GM18511 (cell line): ENCODE measurements at regions not wholly inside any gene's neighbourhood (a gene's known extent, or its start where the extent isn't known, plus 50 kb on each side); places are given as distances from the start of the nearest gene placed in this dataset.

Experiments used
- ATAC-seq: cut with Tn5 transposase; IDR thresholded peaks from one replicate; pipeline ENCODE4 v1.9.1; 2021; ENCODE audit warnings: mild to moderate bottlenecking, moderate library complexity; ENCODE audit not compliant: unreplicated experiment

DNA sequence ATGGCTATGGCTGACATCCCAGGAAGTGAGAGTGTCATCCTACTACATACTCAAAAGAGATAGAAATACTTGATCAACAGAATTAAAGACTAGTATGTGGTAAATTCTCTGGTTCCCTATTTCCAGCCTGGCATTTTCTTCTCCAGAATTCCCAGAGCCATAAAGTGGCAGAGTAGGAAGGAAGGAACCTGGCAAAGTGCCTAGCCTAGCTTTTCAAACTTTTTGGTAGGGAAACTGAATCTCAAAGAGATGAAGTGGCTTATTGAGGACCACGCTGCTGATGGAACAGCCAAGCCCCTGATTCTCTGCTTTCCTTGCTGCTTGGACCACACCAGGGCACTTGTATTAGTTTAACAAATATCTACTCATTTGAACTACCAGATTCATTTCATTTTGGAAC, 312.4 kb upstream of the RORA start:
- ATAC-seq, result no peak

DNA sequence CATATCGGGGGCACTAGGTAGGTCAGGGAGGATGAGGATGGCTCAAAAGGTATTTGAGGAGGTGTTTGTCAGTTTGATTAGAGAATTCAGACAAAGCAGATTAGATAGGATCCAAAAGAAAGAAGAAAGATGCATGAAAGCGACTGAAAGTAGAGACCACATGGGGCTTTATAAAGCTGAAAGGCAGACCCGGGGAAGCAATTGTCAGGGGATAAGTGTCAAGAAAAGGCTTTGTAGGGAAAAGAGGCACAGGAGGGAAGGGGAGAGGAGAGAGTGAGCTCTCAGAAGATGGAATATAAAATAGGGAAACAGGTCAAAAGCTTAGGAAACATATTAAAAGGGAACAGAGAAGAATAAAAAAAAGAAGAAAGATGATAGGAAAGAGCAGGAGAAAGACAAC, 308.2 kb upstream of the RORA start:
- no peak for ATAC-seq

DNA sequence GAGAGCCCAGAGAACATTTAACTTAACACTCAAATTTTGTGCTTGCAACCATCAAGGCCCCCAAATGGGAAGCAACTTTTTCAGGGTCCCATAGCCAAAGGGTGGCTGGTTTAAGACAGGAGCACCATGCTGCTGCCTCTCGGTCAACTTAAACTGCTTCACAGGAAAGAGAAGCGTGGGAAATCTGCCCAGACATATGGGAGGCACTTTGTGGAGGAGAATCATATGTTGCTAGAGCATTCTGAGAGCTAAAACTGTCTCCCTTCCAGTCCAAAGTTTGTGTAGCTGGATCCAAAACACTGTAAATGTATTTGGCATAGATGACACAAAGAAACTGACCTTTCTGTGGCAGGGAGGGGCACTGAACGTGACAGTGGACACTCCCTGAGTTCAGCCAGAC, 305.9 kb upstream of the RORA start:
- no peak for ATAC-seq

DNA sequence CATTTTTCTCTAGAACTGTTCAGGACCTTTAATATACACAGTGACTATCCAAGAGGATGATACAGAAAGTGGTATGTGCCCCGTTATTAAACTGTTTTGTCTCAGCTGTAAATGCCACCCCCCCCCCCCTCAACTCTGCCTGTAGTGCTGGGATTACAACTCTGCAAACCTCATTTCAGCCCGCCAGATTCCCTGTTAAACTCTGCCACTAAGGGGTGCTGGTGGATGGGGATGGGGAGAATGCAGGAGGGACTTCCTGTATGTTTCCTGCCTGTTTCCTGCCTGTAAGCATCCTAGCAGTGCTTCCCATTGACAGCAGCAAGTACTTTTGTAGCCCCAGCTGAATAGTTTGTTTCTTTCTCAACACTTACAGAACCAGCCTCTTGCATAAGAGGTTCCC, 301.7 kb upstream of the RORA start:
- no peak for ATAC-seq

DNA sequence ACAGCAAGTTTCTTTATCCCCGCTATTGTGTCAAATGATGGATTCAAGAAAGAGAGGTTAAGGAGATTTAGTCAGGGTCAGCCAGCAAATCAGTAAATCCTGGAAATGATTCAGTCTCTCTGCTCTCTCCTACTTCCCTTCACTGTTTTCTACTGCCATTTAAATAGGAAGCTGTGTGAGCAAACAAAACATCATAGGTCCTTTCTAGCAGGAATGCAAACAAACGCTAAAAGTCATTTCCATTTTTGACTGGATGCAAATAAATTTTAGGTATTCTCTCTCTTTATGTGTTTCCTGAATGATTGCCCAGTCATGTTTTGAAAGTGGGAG, 299.4 kb upstream of the RORA start:
- ATAC-seq, result no peak

DNA sequence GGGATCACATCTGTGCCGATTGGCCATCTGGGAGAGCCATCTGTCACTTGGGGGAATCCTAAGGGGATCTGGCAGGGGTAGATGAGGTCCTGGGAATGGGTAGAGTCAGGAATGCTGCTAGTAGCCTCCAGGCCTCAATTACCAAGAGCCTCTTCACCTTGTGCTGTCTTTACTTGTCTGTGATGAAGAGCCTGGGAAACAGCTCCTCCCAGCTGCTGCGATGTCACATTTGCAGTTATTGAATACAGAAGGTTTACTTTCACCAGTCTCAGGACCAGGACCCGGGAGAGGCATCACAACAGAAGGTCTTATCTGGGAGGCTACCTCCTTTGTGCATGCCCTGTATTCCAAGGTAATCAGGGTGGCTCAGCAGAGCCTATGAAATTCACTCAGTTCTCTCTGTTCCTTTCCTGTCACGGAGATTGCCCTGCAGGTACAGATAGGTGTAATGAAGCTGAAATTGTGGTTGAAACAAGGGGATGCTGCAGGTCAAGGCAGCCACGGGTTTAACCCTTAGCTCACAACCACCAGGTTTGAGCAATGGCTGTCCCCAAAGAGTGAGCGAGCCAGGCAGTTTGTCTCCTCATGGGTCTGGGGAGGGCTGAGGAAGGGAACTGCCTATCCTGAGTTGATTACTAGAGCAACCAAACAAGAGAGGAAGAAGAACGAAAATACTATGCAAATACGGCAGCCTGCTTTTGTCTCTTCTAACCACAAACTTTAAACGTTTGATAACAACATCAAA, 298.9 kb upstream of the RORA start:
- no peak for ATAC-seq

DNA sequence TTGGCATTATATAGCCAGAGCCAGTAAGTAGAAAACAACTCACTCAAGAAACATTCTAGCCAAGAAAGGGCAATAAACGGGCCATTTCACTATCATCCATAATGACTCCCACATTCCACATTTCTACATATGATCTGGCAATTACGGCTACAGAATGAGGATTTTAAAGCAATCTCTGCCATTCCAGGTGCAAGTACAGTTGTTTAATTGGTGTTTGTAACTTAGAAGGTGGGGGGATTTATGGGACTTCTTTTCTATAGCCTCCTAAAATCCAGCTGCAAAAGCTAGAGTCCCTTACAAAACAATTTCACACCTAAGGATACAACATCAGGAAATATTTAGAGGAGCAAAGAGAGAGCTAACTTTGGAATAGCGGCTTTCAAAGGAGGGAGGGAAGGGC, 295.4 kb upstream of the RORA start:
- no peak for ATAC-seq

DNA sequence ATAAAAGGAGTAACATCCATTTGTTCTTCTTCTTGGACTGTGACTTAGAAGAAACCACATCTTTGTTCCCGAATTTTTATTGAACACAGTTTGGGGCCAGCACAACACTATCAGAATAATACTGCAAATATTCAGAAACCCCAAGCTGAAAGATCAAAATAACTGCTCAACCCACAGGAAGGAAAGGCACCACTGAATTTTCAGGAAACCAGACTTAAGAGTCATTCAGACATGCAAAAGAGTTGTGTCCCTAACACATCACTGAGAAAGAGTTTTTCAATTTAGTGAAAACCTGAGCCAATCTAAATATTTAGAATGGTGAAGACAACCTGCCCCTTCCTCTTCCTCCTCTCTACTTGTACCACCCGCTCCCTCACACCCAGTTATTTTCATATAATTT, 295.0 kb upstream of the RORA start:
- no peak for ATAC-seq

DNA sequence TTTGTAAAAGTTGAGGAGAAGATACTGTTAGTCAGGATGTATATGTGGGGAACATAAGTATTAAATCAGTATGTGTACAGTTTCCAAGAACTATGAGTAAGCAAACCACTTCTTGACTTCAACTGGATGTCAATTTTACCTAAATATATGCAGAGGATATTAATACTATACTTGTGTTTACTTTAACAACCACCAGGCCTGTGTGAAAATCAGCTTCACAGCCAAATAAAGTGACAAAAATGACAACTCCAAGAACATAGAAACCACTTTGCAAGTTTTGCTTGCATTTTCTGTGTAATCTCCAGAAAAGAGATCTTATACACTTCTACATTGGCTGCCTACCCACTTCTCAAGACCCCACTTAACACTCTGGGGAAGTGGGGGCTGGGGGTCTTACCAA, 293.3 kb upstream of the RORA start:
- no peak for ATAC-seq

DNA sequence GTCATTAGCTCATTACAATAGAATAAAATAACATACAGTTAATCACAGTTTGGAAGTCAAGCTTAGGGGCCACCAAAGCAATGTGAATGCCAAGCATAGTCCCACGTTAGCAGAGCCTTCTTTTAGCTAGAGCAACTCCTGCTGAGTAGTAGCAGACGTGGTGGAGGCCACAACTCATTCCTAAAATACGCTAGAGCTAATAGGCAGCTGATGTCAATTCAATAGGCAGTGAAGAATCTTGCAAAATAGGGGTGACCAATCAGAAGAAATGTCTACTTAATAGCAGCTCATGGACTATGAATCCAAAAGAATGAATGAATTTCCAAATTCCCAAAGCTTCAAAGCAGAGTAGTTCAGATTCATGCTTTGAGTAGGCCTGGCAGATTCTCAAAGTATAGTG, 292.9 kb upstream of the RORA start:
- ATAC-seq, result no peak

DNA sequence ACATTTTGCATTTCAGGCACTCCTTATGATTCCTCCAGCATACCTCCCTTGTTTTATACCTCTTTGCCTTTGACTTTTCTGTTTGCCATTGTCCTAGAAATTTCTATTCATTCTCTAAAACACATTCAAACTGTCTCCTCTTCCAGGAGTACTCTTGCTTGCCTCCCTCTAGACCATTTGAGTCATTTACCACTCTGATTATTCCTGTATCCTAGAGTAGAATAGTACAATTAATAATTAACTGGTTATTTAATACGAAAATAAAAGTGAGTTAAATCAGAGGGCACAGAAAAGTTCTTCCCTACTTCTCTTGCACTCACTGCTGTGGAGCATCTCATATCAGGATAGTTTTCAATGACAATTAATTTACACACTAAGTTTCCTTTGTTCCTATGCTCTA, 290.2 kb upstream of the RORA start:
- ATAC-seq, result no peak

DNA sequence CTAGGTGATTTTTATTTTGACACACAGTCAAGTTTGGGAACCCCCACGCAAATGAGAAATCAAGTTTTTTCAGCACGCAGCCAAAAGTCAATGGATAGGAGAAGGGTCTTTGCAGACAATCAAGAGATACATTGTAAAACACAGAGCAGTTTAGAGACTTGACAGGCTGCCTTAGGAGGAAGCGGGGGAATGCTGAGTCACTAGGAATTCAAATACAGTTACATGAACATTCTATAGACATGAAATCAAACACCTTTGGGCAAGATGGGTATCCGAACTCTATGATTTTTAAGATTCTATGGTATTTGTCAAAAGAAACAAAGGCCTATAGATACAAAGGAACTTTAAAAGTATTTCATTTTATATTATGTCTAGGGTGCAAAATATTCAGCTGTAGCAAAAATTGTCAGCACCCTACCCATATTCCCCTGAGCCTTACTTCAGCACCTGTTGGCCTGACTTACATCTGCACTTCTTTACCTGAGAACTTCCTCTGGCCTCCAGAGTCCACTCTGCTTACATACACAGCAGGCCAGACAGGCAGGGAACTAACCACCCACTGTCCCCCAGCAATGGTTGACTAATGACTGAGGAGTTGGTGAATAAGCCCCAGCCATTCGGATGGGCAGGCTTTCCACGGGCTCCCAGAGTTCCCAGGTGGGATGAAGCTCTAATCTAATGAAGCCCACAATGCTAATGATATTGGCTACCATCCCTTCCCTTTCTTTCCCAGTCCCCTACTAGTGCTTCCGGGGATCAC, 289.3 kb upstream of the RORA start:
- ATAC-seq, result no peak

DNA sequence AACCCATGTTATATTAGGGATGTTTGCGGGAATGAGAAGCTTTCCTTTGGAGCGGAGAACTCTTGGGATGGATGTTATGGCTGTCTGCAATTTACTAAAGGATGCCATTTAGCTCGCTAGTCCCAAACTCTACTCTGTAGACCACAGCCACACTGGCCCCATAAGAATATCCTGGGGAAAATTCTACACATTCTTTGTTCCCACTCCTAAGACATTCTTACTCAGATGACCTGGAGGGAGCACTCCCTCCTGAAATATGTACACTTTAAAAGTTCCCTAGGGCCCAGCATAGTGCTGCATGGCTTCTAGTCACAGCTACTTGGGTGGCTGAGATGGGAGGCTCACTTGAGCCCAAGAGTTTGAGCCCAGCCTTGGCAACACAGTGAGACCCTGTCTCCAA, 288.7 kb upstream of the RORA start:
- no peak for ATAC-seq

DNA sequence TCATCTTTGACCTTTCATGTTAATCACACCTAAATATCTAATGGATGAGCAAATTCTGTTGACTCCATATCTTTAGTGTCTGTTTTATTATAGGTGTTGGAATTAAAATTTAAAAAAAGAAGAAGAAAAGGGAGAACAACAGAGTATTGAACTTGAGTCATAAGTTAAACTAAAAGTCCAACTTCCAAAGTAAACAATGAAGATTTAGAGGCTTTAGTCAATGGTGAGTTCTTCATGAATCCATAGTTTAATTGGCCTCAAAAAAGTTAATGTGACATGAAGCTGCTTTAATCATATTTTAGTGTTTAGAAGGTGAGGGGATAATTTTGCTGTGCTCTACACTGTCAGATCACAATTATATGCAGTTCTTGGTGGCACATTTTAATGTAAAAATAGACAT, 288.2 kb upstream of the RORA start:
- ATAC-seq, result no peak

DNA sequence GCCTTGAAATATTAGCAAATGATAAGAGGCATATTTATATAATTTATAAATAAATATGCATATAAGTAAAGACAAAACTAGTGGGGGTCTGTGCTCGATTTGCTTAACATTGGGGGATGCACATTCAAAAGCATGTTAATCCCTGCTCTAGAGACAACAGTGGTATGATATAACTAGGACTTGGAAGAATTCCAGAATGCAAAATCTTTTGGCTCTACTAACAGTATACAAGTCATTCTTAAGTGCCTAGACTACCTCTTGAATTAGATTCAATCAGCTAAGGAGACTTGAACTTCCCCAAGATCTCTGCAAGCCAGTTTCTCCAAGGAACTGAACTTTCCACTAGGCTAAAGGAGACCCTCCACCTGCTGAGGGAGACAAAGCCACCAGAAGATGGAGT, 282.7 kb upstream of the RORA start:
- ATAC-seq, result no peak

DNA sequence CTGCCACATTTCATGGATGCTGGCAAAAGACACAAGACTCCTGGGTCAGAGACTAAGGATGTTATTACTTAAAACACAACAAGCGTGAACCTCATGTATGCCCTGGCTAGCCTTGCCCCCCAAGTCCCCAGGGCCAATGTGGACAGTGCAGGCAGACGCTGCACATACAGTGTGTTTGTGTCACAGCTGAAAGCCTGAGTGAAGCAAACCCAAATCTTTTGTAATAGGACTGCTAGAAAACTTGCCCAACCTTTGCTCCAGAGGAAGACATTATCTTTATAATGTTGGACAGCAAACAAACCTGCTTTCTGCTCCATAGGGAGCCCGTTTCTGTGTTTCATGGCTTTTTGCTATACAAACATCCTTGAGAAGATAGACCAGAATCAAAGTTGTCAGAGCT, 282.0 kb upstream of the RORA start:
- no peak for ATAC-seq

DNA sequence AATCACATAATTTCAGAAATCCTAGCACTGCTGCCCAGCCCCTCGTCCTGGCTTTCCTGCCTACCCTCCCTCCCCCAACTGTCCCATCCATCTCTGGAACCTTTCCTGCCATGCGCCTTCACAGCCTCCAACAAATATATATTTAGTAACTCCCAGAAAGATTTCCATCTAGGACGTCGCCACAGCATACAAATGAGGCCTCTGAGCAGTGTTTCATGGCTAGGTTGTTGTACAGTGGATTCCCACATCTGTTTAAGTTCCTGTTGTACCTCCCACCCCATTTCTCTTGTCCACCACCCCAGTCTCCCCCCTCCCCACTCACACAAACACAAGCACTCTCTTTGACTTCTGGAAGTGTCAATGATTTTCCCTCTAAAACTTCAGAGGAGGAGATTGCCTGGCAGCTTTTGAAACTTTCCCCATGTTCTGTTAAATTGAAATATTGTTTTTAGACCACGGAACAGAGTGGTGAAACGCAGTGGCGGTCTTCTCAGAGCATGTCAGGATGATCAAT, 280.3 kb upstream of the RORA start:
- ATAC-seq, result no peak

DNA sequence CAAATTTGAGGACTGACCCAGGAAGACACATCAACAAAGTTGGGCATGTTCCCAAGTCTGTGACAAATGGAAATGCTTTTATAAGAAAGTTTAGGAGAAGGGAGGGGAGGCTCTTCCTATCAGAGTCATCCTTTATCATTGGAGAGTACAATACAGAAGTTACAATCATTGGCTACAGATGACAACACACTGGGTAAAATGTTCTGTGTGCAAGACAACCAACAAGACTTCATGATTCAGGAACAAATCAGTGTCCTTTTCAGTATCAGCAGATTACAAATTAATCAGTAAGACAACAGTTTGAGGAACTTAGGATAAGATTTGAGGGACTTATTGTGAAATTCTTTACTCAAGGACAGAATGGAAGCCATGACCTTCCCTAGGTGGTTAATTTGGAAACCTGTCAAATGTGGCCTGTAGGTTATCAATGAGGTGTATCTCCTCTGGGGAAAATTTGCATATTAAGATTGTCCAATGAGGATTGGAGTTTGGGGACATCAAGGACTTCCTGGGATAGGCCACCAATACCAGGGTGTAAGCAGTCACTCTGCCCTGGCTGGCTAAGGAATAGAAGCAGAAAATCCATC, 274.4 kb upstream of the RORA start:
- no peak for ATAC-seq

DNA sequence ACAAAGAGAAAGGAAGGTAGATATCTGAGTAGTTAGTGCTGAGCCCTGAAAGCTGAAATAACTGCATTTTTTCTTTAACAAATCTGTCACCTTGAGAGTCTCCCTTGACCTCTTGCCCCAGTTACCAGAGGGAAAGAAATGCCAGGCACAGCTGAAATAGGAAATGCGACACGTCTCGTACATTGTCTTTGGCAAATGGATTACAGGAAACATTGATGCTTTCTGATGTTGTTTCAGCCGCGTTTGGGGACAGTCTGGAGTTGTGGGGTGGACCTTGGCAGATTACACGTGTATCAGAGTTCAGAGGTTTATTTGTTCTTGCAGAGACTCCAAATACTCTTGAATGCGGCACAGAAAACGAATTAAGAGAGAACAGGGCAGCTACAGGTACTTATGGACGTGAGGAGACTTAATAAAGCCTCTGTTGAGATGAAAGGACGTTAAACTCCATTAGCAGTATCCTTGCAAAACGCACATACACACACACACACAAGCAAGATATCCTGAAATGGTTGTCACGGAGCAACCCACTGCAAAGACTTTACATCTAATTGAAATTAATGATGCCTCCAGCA, 272.8 kb upstream of the RORA start:
- ATAC-seq, result no peak

DNA sequence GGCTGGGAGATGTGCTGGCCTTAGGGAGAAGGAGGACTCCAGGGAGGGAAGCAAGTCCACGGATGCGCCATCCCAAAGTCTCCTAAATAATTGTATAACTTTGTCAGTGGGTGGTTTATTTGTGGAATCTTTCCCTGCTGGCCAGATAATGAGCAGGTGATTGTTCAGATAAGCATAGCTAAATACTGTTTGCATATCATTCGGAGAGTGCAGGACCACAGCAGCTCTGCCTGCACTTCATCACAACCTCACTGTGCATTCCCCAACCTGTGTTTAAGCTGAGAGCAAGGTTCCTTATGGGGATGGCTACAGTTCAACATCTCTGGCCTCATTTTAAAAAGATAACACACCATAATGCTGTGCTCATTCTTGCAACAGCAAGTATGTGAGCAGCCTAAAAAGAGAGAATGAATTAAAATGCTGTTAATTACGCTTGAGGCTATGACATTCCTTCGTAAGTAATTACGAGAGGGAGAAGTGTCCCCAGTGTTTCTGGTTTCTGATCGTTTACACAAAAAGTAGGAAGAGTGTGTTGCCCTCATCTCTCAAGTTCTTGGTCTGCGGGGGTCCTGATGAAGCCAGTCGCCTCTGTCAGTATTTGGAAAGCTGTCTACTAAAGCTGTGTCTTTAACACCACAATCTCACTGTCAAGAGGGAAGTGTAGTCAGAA, 272.0 kb upstream of the RORA start:
- no peak for ATAC-seq

DNA sequence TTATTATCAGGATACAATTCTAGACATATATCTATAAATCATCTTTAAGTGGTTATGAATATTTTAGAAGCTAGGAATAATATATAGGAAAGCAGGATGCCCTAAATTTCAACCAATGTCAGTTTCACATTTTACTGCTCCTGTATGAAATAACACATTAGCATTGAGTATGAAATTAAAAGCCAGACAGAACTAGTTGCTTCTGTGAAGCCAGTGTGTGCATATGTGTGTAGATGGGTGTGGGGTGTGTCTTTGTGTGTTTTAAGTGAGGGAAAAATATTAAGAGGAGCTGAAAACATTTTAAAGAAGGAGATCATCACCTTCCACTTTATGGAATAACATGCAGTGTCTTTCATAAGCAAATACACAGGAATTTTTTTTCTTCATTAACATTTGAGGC, 271.4 kb upstream of the RORA start:
- no peak for ATAC-seq
